NCI-H1105 (cell line): ENCODE measurements at regions not wholly inside any gene's neighbourhood (a gene's known extent, or its start where the extent isn't known, plus 50 kb on each side); places are given as distances from the start of the nearest gene placed in this dataset.
"Not testable (repeated sequence)": the region's sequence is repeated elsewhere in the genome, so short reads cannot be mapped to it uniquely, and the experiment has no call there.

ENCODE experiments used
- DNase-seq: peaks from one replicate; lab custom pipeline; 2025; lab: John Stamatoyannopoulos, UW

DNA sequence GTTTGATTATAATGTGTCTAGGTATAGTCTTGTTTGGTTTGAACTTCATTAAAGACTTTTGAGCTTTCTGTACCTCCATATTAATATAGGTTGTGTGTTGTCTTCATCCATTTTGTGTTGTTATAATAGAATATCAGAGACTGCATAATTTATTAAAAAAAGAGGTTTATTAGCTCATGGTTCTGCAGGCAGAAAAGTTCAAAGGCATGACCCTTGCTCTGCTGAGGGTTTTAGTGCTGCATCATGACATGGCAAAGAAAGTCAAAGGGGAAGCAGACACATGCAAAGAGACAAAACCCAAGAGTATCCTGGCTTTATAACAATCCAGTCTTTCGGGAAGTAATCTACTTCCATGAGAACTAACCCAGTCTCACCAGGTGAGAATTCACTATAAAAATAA, 358.2 kb downstream of the EDEM1 start:
- no peak for DNase-seq

DNA sequence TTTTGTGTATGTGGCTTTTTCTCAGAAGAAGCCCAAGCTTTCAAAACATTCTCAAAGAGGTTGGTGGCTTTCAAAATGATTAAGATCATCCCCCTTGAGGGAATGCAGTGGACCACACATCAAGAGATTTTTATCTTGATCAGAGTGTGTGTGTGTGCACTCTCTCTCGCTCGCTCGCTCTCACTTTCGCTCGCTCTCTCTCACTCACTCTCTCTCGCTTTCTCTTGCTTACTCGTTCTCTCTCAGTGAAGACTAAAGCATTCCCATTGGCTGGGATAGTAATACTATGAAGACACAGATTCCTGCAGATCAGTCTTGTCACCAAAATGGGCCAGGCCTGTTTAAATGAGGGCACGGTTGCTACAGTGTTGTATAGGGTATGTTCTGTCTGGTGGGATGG, 365.7 kb downstream of the EDEM1 start:
- DNase-seq, result no peak

DNA sequence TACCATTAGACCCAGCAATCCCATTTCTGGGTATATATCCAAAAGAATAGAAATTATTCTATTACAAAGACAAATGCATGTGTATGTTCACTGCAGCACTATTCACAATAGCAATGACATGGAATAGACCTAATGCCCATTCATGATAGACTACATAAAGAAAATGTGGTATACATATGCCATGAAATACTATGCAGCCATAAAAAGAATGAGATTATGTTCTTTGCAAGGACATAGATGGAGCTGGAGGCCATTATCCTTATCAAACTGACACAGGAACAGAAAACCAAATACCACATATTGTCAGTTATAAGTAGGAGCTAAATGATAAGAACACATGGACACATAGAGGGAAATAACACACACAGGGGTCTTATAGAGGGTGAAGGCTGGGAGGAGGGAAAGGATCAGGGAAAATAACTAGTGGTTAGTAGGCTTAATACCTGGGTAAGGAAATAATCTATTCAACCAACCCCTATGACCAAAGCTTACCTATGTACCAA, 366.8 kb downstream of the EDEM1 start:
- no peak for DNase-seq

GRCh38 chr3:5560199-5560598, 372.7 kb downstream of the EDEM1 start:
- DNase-seq, result no peak

DNA sequence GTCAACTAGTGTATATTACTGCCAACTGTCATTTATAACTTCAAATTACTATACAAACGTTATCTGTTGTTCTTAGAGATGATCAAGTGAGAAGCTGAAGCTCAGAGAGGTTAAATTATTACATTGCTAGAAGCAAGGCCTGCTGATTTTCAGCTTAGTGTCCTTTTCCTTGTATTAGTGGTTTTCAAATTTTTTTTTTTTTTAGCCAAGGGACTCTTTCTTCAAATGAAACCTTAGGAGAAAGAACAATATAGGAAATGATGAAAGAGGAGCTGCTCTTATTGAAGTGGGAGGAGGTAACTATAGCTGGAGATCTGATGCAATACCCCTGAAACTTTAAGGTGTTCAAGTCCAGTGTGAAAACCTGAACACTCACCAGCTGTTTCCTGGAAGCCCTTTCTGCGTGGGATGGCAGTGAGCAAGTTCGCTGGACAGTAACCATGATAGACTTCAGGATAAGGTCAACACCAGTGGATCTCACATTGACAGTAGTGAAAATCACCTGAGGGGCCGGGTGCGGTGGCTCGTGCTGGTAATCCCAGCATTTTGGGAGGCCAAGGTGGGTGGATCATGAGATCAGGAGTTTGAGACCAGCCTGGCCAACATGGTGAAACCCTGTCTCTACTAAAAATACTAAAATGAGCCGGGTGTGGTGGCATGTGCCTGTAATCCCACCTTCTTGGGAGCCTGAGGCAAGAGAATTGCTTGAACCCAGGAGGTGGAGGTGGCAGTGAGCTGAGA, 376.2 kb downstream of the EDEM1 start:
- no peak for DNase-seq

DNA sequence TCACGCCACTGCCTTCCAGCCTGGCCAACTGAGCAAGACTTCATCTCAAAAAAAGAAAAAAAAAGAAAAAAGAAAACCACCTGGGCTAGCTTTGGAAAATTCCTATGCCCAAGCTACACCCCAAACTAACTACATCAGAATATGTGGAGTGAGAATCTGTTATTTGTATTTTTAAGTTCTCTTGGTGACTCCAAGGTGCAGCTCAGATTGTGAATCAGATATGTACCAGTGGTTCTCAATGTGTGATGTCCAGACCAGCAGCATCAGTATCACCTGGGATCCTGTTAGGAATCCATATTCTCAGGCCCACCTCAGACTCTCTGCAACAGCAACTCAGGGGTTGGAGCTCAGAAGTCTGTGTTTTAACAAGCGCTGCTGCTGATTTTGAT, 376.8 kb downstream of the EDEM1 start:
- no peak for DNase-seq

- no peak for DNase-seq
These were observed 377.5 kb downstream of the EDEM1 start for GRCh38 chr3:5565026-5565425.

GRCh38 chr3:5567113-5567512, 379.6 kb downstream of the EDEM1 start:
- no peak for DNase-seq

- no peak for DNase-seq
These were observed 380.9 kb downstream of the EDEM1 start for GRCh38 chr3:5568451-5568850.

- DNase-seq, result no peak
These were observed 381.6 kb downstream of the EDEM1 start for GRCh38 chr3:5569152-5569551.

- DNase-seq, result no peak
These were observed 384.7 kb downstream of the EDEM1 start for GRCh38 chr3:5572168-5572567.

DNA sequence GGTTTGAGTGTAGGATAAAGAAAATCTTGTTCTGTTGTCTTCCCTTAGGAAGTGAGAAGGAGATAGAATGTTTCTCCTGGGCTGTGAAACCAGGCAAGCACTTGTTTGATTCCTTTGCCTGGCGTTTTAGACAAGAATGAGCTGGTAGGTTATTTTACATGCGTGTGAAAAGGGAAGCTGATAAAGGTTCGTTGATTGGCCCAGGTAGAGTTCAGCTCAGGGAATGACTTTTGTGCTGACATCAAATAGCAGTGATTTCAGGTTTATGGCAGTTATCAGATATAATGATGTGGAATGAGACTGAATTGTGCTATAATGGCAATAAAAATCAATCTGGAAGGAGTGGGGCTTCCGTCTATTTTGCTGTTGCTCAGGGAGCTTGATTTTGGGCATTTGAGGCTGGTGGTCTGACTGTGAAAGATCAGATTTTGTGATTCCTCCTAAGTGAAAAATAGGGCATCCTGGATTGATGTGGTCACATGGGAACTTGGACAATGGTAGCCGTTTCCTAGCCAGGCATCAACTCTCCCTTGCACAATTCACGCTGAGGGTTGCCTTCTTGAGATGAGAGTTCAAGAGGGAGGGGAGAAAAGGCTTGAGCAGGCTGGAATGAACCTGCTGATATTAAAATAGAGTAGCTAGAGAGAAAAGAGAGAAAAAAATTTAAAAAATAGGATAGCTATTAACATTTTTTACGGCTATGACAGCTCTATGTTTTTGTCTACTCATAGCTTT, 388.9 kb downstream of the EDEM1 start:
- DNase-seq, result no peak

DNA sequence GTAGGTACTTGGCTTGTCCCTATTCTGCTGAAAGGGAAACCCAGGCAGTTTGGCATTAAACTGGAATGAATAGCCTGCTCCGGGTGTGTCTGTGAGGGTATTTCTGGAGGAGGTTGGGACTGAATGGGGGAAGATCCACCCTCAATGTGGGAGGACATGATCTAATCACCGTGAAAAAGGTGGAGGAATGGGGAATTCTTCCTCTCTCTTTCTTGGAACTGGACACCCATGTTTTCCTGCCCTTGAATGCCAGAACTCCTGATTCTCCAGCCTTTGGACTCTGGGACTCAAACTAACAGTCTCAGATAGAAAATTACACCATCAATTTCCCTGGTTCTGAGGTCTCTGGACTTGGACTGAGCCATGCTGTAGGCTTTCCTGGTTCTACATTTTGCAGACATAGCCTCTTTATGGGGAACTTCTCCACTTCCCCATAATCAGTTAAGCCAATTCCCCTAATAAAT, 391.7 kb downstream of the EDEM1 start:
- DNase-seq, result no peak

- DNase-seq, result no peak
These were observed 392.4 kb downstream of the EDEM1 start for GRCh38 chr3:5579946-5580345.

GRCh38 chr3:5580826-5581225, 393.3 kb downstream of the EDEM1 start:
- DNase-seq, result no peak

DNA sequence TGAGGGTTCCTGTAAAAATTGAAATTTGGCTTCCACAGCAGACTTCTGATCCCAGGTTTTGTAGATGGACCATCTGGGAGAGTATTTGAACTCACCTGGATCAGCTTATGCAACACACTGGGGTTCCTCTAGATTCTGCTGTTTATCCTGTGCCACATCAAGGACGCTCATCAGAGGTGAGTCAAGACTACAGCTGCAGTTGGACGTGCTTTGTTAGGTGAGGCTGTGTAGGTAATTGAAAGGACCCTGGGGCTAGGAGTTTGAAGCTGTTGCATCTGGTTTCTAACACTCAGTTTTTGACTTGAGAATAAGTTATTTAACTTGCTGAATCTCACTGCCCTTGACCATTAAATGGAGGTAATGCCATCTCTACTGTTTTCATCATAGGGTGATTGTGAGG, 394.2 kb downstream of the EDEM1 start:
- DNase-seq, result no peak

DNA sequence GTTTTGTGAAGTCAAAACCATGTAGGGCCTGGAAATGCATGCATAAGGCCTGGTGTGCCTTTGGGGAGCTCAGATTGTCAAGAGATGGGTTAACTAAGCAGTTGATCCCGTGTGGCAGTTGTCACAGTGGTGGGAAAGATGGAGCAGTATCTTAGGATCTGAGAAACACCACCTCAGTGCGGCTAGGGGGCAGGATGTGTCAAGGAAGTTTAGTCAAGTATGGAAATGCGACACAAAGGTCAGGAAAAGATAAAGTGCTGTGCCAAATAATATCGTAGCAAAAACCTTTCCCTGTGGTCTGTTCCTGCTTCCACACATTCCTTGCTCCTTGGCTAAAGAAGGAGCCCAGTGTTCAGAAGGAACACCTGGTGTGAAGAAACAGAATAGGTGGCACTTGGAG, 396.4 kb downstream of the EDEM1 start:
- no peak for DNase-seq

- no peak for DNase-seq
These were observed 397.6 kb downstream of the EDEM1 start for GRCh38 chr3:5585085-5585484.

DNA sequence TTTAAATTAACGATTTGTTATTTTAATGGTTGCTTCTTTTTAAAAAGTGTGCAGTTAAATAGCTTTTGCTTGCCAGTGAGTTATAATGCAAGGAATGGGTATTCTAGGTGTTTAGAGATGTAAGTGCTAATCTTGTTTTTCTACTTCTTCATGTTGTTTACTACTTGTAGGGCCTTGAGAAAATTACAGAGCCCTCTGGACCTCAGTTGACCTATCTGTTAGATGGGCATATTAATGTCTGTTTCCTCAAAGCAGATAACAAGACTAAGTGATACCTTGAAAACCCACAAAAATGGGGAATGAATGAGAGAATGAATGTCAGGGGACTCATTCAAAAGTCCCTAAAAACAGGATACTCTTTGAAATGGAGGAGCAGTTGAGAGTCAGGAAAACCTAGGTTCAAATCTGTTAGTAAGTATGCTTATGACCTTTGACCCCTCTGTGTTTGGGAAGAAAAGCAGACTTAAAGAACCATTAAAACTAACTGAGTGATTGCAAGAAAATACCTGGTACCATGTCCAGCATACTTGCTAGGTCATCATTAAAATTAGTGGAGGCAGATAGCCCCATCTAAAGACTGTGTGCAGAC, 419.5 kb downstream of the EDEM1 start:
- no peak for DNase-seq

DNA sequence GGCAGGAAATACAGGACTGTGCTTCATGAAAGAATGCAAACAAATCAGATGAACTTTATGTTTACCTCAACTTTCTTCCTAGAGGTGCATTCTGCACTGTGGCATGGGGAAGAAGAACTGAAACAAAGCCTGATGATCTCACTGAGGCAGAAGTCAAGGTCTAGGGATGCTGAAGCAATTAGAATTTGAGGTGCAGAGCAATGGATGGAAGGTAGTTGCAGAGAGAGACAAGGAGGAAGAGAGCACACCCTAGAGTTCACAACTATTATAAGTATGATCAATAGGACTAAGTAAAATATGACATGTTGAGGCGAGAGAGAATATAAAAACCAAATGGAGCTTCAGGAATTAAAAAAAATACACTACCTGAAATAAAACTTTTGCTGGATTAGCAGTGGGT, 420.1 kb downstream of the EDEM1 start:
- no peak for DNase-seq

DNA sequence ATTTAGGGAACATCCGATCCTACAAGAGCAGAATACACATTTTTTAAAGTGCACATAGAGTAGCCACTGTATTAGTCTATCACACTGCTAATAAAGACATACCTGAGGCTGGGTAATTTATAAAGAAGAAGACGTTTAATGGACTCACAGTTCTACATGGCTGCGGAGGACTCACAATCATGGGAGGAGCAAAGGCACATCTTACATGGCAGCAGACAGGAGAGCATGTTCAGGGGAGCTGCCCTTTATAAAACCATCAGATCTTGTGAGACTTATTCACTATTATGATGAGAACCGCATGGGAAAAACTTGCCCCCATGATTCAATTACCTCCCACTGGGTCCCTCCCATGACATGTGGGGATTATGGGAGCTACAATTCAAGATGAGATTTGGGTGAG, 421.5 kb downstream of the EDEM1 start:
- DNase-seq, result not testable (repeated sequence)

DNA sequence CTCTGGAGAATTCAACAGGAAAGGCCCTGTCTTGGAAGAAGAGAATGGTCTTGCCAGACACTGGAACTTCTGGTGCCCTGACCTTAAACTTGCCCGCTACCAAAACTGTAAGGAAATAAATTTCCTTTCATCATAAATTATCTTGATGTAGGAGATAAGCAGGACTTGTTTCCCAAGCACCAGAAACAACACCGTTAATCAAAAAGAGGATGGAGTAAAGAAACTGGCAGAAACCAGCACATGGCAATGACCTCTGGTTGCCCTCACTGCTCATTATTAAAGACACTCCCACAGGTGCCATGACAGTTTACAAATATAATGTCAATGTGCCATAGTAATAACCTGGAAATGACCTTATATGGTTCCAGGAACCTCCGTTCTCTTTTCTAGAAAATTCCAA, 426.1 kb downstream of the EDEM1 start:
- no peak for DNase-seq

- no peak for DNase-seq
These were observed 429.4 kb downstream of the EDEM1 start for GRCh38 chr3:5616873-5617272.
